ENCODE measurements at regions not wholly inside any gene's neighbourhood (a gene's known extent, or its start where the extent isn't known, plus 50 kb on each side); places are given as distances from the start of the nearest gene placed in this dataset.

DNA sequence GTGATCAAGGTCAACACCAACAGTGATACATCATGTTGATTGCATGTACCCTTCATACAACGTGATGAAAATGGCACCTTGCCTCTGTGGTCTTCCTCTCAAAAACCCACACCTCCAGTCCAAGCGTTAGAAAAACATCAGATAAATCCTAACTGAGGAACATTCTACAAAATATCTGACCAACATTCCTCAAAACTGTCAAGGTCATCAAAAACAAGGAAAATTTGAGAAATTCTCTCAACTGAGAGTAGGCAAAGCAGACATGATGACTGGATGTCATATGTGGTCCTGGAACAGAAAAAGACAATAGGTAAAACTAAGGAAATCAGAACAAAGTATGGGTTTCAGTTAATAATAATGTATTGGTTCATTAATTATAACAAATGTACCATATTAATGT, 64.0 kb upstream of the POU2AF1 start:
- TF ChIP-seq, protein P1, sequence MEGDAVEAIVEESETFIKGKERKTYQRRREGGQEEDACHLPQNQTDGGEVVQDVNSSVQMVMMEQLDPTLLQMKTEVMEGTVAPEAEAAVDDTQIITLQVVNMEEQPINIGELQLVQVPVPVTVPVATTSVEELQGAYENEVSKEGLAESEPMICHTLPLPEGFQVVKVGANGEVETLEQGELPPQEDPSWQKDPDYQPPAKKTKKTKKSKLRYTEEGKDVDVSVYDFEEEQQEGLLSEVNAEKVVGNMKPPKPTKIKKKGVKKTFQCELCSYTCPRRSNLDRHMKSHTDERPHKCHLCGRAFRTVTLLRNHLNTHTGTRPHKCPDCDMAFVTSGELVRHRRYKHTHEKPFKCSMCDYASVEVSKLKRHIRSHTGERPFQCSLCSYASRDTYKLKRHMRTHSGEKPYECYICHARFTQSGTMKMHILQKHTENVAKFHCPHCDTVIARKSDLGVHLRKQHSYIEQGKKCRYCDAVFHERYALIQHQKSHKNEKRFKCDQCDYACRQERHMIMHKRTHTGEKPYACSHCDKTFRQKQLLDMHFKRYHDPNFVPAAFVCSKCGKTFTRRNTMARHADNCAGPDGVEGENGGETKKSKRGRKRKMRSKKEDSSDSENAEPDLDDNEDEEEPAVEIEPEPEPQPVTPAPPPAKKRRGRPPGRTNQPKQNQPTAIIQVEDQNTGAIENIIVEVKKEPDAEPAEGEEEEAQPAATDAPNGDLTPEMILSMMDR (IDR thresholded peaks at IDR 0.05), result no peak
- TF ChIP-seq EZH2 (IDR thresholded peaks at IDR 0.05; ENCODE audit: borderline replicate concordance, insufficient read depth, low read depth, low read length, poor library complexity, severe bottlenecking), result no peak
